NT2/D1 (cell line): ENCODE measurements at regions not wholly inside any gene's neighbourhood (a gene's known extent, or its start where the extent isn't known, plus 50 kb on each side); places are given as distances from the start of the nearest gene placed in this dataset.
"Not testable (repeated sequence)": the region's sequence is repeated elsewhere in the genome, so short reads cannot be mapped to it uniquely, and the experiment has no call there.

Experiments used
- DNase-seq: peaks from one replicate; pipeline ENCODE4 v3.0.0-alpha.2; 2011; ENCODE audit warnings: low read depth, low spot score
- H3K27me3 ChIP-seq: 2 replicates; pipeline ENCODE4 v1.6.0; 2011; ENCODE audit warnings: mild to moderate bottlenecking; ENCODE audit not compliant: insufficient read length, insufficient read depth
- H3K36me3 ChIP-seq: 2 replicates; pipeline ENCODE4 v1.6.1; 2011; ENCODE audit warnings: mild to moderate bottlenecking, low read length, mixed read lengths; ENCODE audit not compliant: insufficient read depth, insufficient read length
- H3K4me1 ChIP-seq: 2 replicates; pipeline ENCODE4 v1.5.1; 2011; ENCODE audit not compliant: insufficient read depth, insufficient read length
- H3K4me3 ChIP-seq: 2 replicates; pipeline ENCODE4 v1.5.1; 2011; ENCODE audit warnings: low read depth; ENCODE audit not compliant: insufficient read length
- H3K9ac ChIP-seq: 2 replicates; pipeline ENCODE4 v1.6.0; 2011; ENCODE audit warnings: low read depth; ENCODE audit not compliant: insufficient read length
- H3K9me3 ChIP-seq: 2 replicates; pipeline ENCODE4 v1.5.1; 2011; ENCODE audit warnings: mild to moderate bottlenecking, low read length; ENCODE audit not compliant: insufficient read depth
- SUZ12 ChIP-seq: IDR thresholded peaks from 2 replicates; pipeline ENCODE4 v1.6.1; 2011; ENCODE audit not compliant: insufficient read length, insufficient read depth; ENCODE audit errors: extremely low read depth
- YY1 ChIP-seq: IDR thresholded peaks from 2 replicates; pipeline ENCODE4 v1.6.1; 2011; ENCODE audit not compliant: insufficient read length, insufficient read depth
- ZNF274 ChIP-seq: IDR thresholded peaks from 2 replicates; pipeline ENCODE4 v1.6.1; 2011; ENCODE audit warnings: mild to moderate bottlenecking, low read depth, low read length

DNA sequence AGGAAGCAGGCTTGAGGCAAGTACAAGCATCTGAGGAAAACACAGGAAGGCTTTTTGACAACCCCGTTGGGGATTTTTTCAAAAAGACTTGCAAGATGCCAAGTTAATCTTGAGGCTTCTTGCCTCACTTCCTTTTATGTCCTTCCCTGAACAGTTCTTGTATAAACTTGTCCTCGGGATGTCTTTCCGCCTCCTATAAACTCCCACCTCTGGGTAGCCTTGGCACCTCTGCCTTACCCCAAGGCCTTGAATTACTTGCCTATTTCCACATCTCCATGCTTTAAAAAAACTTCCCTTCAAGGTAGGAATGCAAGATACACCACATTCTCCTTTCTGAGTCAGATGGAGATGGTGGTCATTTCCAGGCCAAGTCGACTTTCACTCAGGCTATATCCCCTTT lies 106.4 kb upstream of the RBBP8 start:
- H3K9ac ChIP-seq = no peak overlapping the region
- TF ChIP-seq YY1 = no peak
- TF ChIP-seq ZNF274 = no peak
- no peak for TF ChIP-seq SUZ12
- no peaks in the 10 kb centered on the region for H3K36me3 ChIP-seq
- H3K27me3 ChIP-seq = no peaks in the 10 kb centered on the region
- H3K4me3 ChIP-seq = no peak overlapping the region
- no peaks in the 10 kb centered on the region for H3K9me3 ChIP-seq
- no peak for DNase-seq
- no peaks in the 10 kb centered on the region for H3K4me1 ChIP-seq

DNA sequence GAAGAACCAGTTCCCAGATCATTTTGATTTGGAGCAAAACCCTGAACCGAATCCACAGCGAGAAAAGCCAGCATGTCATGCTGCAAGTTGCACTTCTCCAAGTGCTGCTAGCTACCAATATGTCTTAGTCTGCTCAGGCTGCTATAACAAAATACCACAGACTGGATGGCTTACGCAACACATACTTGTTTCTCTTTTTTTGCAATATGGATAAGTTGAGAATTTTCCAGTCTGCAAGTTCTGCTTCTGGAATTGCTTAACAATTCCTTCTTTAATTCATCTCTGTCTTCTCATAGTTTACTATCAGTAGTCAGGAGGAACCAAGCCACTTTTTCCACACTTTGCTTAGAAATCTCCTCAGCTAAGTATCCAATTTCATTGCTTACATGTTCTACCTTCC lies 105.9 kb upstream of the RBBP8 start:
- TF ChIP-seq YY1 = no peak
- no peak for TF ChIP-seq SUZ12
- no peak for TF ChIP-seq ZNF274
- Histone ChIP-seq H3K4me3 (no peak overlapping the region), H3K27me3 (no peaks in the 10 kb centered on the region), H3K36me3 (no peaks in the 10 kb centered on the region), H3K9ac (no peak overlapping the region), H3K4me1 (no peaks in the 10 kb centered on the region), H3K9me3 (no peaks in the 10 kb centered on the region)
- DNase-seq = no peak

DNA sequence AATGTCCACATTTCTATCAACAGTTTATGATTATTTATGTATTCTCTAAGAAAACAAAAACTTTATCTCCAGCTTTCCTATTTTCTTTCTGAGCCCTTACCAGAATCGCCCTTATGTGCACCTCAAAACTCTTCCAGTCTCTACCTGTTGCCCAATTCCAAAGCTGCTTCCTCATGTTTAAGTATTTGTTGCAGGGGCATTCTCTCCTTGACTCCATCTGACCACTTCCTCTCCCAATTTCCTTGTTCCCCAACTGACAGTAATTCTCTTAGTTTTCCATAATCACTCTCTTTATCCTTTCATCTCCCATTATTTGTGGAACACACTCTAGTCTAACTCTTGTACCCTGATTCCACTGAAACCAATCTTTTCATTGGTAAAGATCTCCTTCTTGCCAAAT lies 105.4 kb upstream of the RBBP8 start:
- Histone ChIP-seq H3K9me3 (no peaks in the 10 kb centered on the region), H3K9ac (no peak overlapping the region), H3K4me1 (no peaks in the 10 kb centered on the region), H3K36me3 (no peaks in the 10 kb centered on the region), H3K27me3 (no peaks in the 10 kb centered on the region), H3K4me3 (no peak overlapping the region)
- DNase-seq = no peak
- TF ChIP-seq YY1 = no peak
- TF ChIP-seq ZNF274 = no peak
- TF ChIP-seq SUZ12 = no peak

DNA sequence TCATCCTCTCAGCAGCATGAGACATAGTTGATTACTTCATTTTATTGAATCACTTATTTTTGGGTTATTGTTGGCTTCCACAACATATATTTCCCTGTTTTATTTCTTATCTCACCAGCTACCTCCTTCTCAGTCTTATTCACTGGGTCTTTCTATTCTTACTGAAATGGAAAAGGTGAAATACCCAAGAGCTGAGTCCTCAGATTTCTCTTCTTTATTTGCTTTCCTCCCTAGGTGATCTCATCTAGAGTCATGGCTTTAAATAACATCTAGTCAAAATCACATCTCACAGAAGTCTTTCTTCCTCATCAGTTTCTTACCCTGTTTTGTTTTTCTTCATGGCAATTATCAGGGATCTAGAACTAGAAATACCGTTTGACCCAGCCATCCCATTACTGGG lies 105.0 kb upstream of the RBBP8 start:
- Histone ChIP-seq H3K4me1 (no peaks in the 10 kb centered on the region), H3K9me3 (no peaks in the 10 kb centered on the region), H3K27me3 (no peaks in the 10 kb centered on the region), H3K9ac (no peak overlapping the region), H3K4me3 (no peak overlapping the region), H3K36me3 (no peaks in the 10 kb centered on the region)
- DNase-seq = no peak
- TF ChIP-seq ZNF274 = no peak
- no peak for TF ChIP-seq SUZ12
- TF ChIP-seq YY1 = no peak

DNA sequence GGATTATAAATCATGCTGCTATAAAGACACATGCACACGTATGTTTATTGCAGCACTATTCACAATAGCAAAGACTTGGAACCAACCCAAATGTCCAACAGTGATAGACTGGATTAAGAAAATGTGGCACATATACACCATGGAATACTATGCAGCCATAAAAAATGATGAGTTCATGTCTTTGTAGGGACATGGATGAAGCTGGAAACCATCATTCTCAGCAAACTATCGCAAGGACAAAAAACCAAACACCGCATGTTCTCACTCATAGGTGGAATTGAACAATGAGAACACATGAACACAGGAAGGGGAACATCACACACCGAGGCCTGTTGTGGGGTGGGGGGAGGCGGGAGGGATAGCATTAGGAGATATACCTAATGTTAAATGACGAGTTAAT lies 104.5 kb upstream of the RBBP8 start:
- not testable (repeated sequence) for H3K4me1 ChIP-seq

GRCh38 chr18:22829781-22830180 lies 103.3 kb upstream of the RBBP8 start:
- Histone ChIP-seq H3K4me1 (no peaks in the 10 kb centered on the region), H3K36me3 (no peaks in the 10 kb centered on the region), H3K27me3 (no peaks in the 10 kb centered on the region), H3K9ac (no peak overlapping the region), H3K9me3 (no peaks in the 10 kb centered on the region), H3K4me3 (no peak overlapping the region)
- TF ChIP-seq SUZ12 = no peak
- TF ChIP-seq YY1 = no peak
- TF ChIP-seq ZNF274 = no peak
- no peak for DNase-seq

More for the DNA sequence above, 104.5 kb upstream of the RBBP8 start:
- not testable (repeated sequence) for H3K4me3 ChIP-seq, H3K9ac ChIP-seq, H3K9me3 ChIP-seq, DNase-seq, H3K36me3 ChIP-seq, H3K27me3 ChIP-seq

- H3K9ac ChIP-seq = no peak overlapping the region
- no peak for TF ChIP-seq SUZ12
- no peak for TF ChIP-seq ZNF274
- no peak for TF ChIP-seq YY1
- no peak overlapping the region for H3K4me3 ChIP-seq
- no peaks in the 10 kb centered on the region for H3K9me3 ChIP-seq
- no peaks in the 10 kb centered on the region for H3K36me3 ChIP-seq
- no peaks in the 10 kb centered on the region for H3K27me3 ChIP-seq
- no peak for DNase-seq
- H3K4me1 ChIP-seq = no peaks in the 10 kb centered on the region
These were observed 102.6 kb upstream of the RBBP8 start for GRCh38 chr18:22830511-22830910.

DNA sequence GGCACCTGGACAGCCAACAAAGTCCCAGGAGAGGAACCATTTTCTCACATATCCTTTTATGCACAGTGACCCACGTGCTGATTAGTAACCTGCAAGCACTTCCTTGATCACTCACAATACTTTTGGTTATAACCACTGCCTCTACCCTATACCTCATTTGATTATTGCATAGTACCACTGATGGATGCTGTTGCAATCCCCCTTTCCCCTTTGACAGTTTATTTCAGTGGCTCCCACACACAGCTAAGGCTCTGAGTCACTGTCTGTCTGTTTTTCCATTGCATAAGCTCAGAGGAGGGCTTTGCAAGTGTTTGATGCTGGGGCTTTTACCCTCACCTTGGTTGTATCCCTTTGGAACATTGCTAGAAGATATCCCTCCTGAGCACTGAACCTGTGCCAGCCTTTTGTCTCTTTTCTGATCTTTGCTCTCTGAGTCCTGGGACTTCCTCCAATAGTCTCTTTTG lies 101.7 kb upstream of the RBBP8 start:
- no peak overlapping the region for H3K4me3 ChIP-seq
- H3K9me3 ChIP-seq = no peaks in the 10 kb centered on the region
- no peak for TF ChIP-seq ZNF274
- TF ChIP-seq SUZ12 = no peak
- no peak for TF ChIP-seq YY1
- no peaks in the 10 kb centered on the region for H3K4me1 ChIP-seq
- no peak overlapping the region for H3K9ac ChIP-seq
- H3K27me3 ChIP-seq = no peaks in the 10 kb centered on the region
- DNase-seq = no peak
- H3K36me3 ChIP-seq = no peaks in the 10 kb centered on the region
